ENCODE measurements at regions not wholly inside any gene's neighbourhood (a gene's known extent, or its start where the extent isn't known, plus 50 kb on each side); places are given as distances from the start of the nearest gene placed in this dataset.
"Not testable (repeated sequence)": the region's sequence is repeated elsewhere in the genome, so short reads cannot be mapped to it uniquely, and the experiment has no call there.

GRCh38 chr2:241999184-241999583, 129.7 kb downstream of the RTP5 start:
- no peak for DNase-seq (ENCODE audit: low read depth, low spot score)
- POLR2A ChIA-PET, result no interaction called here
- TF ChIP-seq, protein P1, sequence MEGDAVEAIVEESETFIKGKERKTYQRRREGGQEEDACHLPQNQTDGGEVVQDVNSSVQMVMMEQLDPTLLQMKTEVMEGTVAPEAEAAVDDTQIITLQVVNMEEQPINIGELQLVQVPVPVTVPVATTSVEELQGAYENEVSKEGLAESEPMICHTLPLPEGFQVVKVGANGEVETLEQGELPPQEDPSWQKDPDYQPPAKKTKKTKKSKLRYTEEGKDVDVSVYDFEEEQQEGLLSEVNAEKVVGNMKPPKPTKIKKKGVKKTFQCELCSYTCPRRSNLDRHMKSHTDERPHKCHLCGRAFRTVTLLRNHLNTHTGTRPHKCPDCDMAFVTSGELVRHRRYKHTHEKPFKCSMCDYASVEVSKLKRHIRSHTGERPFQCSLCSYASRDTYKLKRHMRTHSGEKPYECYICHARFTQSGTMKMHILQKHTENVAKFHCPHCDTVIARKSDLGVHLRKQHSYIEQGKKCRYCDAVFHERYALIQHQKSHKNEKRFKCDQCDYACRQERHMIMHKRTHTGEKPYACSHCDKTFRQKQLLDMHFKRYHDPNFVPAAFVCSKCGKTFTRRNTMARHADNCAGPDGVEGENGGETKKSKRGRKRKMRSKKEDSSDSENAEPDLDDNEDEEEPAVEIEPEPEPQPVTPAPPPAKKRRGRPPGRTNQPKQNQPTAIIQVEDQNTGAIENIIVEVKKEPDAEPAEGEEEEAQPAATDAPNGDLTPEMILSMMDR (IDR thresholded peaks at IDR 0.05; ENCODE audit: insufficient read depth, low read length, missing control alignments), result no peak
- no peak overlapping the region for H3K4me3 ChIP-seq (ENCODE audit: low read depth, low read length)
- CTCF ChIA-PET, result interaction anchor here (1.0 to 4.0 kb wide), 2 partner anchors 23 to 48 kb away, joined by 3 to 13 read pairs; no protein-coding TSS in a partner anchor

DNA sequence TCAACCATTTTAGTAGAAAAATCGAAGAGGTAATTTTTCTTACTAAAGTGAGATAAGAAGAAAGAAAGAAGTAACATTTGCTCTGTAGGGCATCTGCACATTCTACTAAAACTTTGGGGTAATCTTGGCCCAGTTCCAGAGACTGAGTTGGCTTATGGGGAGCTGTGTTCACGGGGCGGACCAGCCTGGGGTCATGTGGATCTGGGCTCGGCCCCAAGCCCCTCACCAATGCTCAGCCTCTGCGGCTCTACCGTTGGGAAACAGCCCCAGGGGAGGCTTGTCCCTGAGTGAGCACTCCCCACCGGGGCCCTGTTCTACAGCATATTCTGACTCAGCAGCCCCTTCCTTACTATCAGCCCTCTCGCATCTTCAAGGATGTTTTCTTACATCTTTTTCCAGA, 132.3 kb downstream of the RTP5 start:
- TF ChIP-seq, protein P1 (IDR thresholded peaks at IDR 0.05; ENCODE audit: insufficient read depth, low read length, missing control alignments), result no peak
- H3K4me3 ChIP-seq (ENCODE audit: low read depth, low read length), result no peak overlapping the region
- DNase-seq (ENCODE audit: low read depth, low spot score), result no peak
- ChIA-PET CTCF (interaction anchor here (4.0 kb wide), 1 partner anchor 51 kb away, joined by 13 read pairs; no protein-coding TSS in a partner anchor), POLR2A (no interaction called here)

- TF ChIP-seq, protein P1 (IDR thresholded peaks at IDR 0.05; ENCODE audit: insufficient read depth, low read length, missing control alignments), result no peak
- POLR2A ChIA-PET, result no interaction called here
- no peak for DNase-seq (ENCODE audit: low read depth, low spot score)
- CTCF ChIA-PET, result interaction anchor here (4.0 kb wide), 1 partner anchor 52 kb away, joined by 13 read pairs; no protein-coding TSS in a partner anchor
- H3K4me3 ChIP-seq (ENCODE audit: low read depth, low read length), result no peak overlapping the region
These were observed 133.4 kb downstream of the RTP5 start for GRCh38 chr2:242002944-242003343.

- TF ChIP-seq, protein P1 (IDR thresholded peaks at IDR 0.05; ENCODE audit: insufficient read depth, low read length, missing control alignments), result no peak
- ChIA-PET POLR2A (no interaction called here), CTCF (no interaction called here)
These were observed 134.8 kb downstream of the RTP5 start for GRCh38 chr2:242004223-242004901.

DNA sequence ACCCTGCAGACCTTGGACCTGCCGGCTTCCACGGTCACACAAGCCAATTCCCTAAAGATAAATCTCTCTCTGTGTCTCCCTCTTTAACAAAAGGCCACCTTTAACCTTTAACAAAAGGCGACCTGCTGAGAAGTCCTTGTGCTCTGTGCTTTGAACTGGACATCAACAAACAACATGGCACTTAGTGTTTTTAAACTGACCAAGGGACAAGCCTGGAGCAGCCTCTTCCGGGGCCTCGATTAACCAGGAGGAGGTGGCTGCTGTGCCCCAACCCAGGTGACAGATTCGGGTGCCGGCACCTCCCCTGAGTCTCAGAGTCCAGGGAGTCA, 135.3 kb downstream of the RTP5 start:
- TF ChIP-seq, protein P1 (IDR thresholded peaks at IDR 0.05; ENCODE audit: insufficient read depth, low read length, missing control alignments), result no peak
- H3K4me3 ChIP-seq (ENCODE audit: low read depth, low read length), result no peak overlapping the region
- ChIA-PET POLR2A (no interaction called here), CTCF (no interaction called here)
- DNase-seq (ENCODE audit: low read depth, low spot score), result no peak

More at GRCh38 chr2:242004223-242004901, 134.8 kb downstream of the RTP5 start:
- DNase-seq (ENCODE audit: low read depth, low spot score), result no peak
- no peak overlapping the region for H3K4me3 ChIP-seq (ENCODE audit: low read depth, low read length)

DNA sequence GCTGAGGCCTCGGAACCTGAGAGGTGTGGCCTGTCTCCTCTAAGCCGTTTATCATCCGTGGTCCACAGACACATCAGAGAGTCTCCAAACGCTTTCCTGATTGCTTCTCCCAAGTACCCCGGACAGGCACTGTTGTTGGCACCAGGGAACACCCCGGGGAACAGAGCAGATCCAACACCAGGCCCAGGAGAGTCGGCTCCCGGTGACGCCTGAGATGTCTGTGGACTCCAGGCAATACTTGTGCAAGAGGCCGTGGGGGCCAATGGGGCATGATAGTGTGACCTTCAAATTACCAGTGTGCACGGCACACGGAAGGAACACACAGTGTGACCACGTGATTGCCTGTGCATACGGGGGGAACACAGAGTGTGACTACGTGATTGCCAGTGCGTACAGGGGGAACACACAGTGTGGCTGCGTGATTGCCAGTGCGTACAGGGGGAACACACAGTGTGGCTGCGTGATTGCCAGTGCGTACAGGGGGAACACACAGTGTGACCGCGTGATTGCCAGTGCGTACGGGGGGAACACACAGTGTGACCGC, 136.6 kb downstream of the RTP5 start:
- H3K4me3 ChIP-seq (ENCODE audit: low read depth, low read length); CTCF ChIA-PET; POLR2A ChIA-PET; DNase-seq (ENCODE audit: low read depth, low spot score): not testable (repeated sequence)

GRCh38 chr2:242008908-242009307, 139.4 kb downstream of the RTP5 start:
- POLR2A ChIA-PET; H3K4me3 ChIP-seq (ENCODE audit: low read depth, low read length); CTCF ChIA-PET: not testable (repeated sequence)

DNA sequence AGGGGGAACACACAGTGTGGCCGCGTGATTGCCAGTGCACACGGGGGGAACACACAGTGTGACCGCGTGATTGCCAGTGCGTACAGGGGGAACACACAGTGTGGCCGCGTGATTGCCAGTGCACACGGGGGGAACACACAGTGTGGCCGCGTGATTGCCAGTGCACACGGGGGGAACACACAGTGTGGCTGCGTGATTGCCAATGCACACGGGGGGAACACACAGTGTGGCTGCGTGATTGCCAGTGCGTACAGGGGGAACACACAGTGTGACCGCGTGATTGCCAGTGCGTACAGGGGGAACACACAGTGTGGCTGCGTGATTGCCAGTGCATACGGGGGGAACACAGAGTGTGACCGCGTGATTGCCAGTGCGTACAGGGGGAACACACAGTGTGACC, 140.3 kb downstream of the RTP5 start:
- DNase-seq (ENCODE audit: low read depth, low spot score); POLR2A ChIA-PET; H3K4me3 ChIP-seq (ENCODE audit: low read depth, low read length); CTCF ChIA-PET: not testable (repeated sequence)

More at GRCh38 chr2:242008908-242009307, 139.4 kb downstream of the RTP5 start:
- not testable (repeated sequence) for DNase-seq (ENCODE audit: low read depth, low spot score)

DNA sequence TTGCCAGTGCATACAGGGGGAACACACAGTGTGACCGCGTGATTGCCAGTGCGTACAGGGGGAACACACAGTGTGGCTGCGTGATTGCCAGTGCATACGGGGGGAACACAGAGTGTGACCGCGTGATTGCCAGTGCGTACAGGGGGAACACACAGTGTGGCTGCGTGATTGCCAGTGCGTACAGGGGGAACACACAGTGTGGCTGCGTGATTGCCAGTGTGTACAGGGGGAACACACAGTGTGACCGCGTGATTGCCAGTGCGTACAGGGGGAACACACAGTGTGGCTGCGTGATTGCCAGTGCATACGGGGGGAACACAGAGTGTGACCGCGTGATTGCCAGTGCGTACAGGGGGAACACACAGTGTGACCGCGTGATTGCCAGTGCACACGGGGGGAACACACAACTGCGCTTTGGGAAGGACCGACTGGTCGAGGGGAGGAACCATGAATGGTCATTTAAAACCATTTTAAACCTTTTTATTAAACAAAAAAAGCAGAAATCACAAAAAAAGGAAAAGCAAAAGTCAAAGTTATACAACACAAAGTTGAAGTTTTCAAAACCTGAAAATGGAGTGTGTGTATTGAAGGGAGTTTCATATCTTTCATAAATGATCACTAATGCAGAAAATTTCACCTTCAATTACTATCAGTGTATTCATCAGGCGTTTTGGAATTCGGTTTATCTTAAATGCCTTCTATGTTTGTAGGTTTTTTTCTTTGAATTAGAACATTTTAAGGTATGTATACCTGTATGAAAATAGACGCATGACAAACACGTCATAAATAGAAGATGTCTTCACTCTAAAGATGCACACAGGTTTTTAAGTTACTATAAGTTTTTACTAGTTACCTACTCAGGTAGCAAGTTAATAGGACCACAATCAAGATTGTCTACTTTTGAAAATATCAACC, 141.0 kb downstream of the RTP5 start:
- DNase-seq (ENCODE audit: low read depth, low spot score); H3K4me3 ChIP-seq (ENCODE audit: low read depth, low read length); CTCF ChIA-PET; POLR2A ChIA-PET: not testable (repeated sequence)
